ENCODE measurements at regions not wholly inside any gene's neighbourhood (a gene's known extent, or its start where the extent isn't known, plus 50 kb on each side); places are given as distances from the start of the nearest gene placed in this dataset.
"Not testable (repeated sequence)": the region's sequence is repeated elsewhere in the genome, so short reads cannot be mapped to it uniquely, and the experiment has no call there.

DNA sequence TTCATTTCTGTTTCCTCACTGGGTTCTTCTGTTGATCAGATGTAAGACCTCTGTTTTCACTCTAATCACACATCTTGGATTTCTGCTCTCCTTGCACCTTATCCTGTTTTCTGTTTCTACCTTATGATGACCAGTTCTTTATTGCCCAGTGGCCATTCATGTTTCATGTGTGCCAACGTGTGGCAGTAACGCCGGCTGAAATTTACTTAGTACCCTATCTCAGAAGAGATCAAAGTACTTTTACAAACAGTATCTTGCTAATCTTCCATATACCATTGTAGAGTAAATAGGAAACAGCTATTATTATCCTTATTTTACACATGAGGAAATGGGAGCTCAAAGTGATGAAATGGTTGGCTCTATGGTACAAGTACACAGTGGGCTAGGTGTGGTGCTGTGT is 74.0 kb downstream of the GATA3 start:
- no peak for FAIRE-seq

DNA sequence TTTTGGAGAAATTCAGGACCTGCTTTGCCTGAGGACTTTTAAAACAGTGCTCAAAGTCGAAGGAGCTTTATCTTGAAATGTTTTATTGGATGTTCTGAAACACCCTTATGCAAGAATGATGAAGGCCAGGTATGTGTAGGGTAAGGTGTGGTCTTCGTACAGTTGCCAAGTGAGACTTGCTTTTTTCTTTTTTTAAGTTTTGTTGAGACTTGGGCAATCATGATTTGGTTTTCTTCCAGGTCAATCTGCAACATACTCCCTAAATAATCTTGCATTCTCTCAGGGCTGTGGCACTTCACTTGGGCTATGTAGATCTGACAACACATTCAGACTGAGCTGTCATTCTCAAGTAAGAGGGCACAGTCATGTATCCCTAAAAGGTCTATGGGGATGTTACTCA is 75.0 kb downstream of the GATA3 start:
- no peak for FAIRE-seq

DNA sequence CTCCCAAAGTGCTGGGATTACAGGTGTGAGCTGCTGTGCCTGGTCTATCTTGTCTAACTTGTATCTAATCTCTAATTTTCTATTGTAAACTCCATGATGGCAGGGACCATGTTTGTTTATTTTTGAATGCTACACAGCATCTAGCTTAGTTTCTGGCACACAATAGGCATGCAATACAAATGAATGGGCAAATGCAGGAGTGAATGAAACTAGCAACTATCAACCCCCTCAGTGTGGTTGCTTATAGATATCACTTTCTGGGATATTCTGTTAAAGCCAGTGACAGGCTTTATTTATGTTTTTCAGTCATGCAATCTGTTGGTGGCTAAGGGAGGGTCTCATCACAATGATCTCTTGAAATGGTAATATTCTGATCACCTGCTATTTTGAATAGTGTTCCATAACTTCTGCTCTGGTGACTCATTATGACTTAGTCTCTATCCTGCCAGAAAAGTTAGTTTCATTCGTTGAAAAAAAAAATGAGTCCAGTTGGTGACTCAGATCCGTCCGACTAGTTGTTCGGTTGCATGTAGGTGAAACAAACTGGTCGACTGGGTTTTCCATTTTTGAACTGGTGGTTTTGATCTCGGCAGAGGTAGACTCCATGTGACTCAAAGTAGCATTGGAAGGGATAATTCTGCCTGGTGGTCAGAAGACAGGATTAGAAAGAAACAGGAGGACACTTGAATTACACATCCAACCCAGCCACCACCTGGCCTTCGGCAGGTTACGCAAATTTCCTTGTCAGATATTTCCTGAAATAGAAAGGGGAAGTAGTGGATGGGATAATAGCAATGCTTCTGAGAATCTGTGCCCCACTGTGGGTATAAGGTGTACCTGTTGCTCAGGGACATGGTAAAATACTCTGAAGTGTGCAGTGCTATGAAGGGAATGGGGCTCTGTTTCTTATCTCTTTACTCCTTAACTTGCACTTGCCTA is 76.8 kb downstream of the GATA3 start:
- no peak for FAIRE-seq

DNA sequence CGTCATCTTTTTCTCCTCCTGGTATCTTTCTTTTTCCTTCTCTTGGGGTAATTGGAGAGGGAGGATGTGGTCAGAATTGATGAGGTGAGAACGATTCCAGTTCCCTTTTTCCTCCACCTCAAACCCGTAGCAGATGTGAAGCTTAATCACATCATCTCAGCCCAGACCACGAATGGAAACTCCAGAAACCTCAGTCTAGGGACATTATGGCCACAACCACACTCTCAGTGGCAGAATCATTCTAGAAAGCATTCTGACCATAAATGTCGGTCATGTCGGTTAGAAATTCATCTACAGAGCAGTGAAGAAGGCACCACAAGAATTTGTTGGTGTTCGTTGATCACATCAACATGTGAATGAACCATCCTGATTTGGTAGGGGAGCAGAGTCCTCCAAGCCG is 78.7 kb downstream of the GATA3 start:
- FAIRE-seq = no peak

DNA sequence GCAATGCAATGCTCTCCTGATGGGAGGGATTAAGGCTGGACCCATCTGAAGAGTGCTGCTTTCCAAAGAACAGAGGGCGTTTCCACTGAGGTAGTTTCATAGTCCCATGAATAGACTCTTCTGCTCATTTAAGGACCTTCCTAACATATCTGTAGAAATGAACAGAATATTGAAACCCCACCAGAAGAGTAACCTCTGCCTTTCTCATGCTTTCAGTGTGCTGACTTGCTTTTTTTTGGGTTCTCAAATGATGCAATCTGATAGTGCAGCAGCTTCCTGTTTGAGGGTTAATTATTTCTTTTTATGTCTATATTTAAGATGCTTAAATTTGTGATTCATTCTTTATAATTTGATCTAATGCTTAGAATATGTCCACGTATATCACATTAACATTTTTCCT is 82.2 kb downstream of the GATA3 start:
- FAIRE-seq = no peak

DNA sequence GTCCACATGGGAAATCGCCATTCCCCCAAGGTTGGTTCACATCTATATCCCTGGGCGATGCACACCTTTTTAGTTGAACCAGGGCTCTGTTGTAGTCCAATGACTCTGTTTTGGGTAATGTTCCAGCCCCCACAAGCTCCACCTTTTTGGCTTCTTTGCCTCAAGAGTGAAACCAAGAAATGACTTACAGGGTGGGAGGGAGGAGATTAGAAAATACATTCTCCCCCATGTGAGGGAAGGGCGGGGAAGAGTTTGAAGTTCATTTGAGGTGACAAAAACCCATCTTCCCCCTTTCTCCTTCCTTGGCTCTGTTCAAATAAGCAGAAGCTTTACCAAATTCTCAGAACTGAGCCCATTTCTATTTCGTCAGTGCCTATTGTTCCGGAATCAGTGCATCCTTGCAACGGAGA is 82.8 kb downstream of the GATA3 start:
- FAIRE-seq = no peak

DNA sequence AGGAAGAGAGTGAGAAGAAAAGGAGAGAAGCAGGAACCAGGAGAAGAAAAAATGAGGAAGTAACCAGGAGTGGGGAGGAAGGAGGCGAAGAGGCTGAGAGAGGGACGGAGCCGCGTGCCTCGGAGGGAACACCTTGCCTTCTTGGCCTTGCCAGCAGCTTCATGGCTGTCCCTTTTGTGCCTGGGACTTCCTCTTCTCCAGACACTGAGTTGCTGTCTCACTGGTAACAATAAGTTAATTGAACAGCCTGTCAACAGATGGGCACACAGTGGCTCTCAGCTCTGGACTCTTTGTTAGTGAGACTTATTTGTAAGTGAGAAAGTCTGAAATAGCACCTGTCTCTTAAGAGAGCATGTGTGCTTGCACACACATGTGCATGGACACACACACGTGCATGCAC is 83.2 kb downstream of the GATA3 start:
- no peak for FAIRE-seq

DNA sequence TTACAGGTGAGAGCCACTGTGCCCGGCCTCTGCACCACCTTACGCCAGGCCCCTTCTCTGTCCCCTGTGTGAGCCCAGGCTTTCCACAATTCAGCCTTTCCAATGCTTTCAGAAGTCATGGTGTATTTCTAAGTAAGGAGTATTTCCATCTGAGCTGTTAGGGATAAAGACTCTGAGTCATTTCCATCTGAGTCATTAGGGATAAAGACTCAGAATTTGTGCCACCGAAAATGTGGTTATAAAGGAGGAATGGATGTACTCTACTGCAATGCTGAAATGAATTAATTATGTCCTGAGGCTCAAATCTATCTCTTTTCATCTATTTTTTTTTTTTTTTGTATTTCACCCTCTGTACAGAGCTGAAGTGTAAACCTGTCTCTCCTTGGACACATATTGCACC is 84.0 kb downstream of the GATA3 start:
- FAIRE-seq = no peak

DNA sequence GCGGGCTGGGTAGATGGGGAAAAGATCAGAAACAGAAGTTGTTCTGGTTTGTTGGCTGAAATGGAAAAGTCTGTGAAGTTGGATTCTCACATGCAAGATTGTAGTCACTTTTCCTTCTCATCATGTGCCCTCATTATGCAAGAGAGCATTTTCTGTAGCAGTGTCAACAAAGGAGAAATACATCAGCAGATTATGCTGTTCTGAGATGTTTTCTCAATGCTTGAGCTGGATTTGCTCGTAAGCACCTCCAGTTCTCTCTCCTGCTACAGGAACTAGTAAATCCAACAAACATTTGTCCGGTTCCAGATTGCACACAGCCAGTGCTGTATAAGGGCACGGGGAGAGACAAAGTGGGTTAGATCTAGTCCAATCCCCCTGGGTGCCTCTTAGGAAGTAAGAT is 90.0 kb downstream of the GATA3 start:
- FAIRE-seq = no peak

DNA sequence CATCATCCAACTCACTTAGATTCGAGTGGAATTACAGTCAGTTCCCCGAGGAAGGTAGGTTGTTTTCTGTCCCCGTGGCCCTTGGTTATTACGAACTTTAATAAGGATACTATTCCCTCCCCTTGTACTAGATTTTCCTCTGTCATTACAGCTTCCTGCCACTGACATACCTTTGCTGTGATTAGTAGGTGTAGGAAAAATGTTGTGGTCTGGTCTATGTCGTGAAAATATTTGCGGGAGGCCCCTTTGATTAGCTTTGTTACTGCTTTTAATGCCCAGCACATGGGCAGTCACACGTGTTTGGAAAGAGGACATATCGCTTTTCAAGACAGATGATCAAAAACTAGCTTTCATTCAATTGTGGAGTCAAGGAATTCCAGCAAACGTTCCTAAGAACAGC is 92.2 kb downstream of the GATA3 start:
- FAIRE-seq = no peak

DNA sequence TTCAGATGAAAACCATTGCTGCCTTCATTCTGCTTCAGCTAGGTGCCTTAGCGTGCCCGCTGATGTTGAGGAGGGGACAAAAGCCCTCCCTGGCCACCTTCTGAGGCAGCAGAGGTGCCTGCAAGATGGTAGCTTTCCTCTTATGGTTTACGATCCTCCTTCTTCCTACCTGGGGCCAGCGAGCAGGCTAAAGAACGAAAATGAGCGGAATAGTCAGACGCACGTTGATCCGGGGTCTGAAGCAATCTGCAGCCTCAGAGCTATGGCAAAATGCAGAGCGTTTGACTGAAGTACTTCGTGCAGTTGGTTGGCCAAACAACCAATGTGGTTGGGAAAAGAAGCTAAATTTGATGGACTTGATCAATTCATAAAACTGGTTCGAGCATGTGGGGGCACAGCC is 95.5 kb downstream of the GATA3 start:
- no peak for FAIRE-seq

DNA sequence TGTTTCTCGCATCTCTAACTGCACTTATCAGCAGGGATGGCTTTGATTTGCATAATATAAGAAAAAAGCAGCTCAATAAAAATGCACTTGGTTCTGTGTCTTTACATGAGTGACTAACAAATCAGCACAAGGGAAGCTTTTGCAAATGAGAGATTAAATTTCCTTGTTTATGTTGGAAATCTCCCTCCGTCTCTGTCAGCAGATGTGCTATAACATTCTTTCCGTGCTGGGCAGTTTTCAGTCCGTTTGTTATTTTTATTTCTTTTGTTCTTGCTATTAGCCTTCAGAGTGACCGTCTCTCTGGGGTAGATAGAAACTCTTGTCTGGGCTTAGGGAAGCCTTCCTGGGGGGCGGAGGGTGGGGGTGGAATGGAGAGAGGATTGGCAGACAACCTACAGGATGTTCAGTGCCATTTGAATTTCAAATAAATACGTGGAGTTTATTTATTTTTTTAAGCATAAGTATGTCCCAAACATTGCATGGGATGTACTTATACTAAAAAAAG is 96.0 kb downstream of the GATA3 start:
- no peak for FAIRE-seq

DNA sequence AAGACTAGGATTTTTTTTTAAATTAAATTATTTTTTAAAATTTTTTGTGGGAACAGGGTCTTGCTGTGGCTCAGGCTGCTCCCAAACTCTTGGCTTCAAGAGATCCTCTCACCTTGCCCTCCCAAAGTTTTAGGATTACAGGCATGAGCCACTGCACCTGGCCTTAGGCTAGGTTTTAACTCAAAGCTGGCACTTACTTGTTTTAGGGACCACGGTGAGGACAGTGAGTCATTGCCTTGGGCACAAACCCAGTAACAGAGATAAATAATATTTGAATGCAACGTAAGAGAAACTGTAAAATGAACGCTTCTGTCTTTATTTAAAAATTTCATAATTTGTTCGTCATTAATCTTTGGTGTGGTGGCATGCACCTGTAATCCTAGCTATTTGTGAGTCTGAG is 96.6 kb downstream of the GATA3 start:
- no peak for FAIRE-seq

DNA sequence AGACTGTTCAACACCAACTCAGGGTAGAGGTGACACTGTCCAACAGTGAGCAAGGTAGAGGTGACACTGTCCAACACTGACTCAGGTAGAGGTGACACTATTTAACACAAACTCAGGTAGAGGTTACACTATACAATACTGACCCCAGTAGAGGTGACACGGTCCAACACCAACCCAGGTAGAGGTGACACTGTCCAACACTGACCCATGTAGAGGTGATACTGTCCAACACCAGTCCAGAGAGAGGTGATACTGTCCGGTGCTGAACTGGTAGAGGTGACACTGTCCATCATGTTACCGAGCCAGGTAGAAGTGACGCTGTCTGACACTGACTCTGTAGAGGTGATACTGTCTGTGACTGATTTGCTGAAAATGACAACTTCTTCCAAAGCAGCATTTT is 102.4 kb downstream of the GATA3 start:
- no peak for FAIRE-seq

DNA sequence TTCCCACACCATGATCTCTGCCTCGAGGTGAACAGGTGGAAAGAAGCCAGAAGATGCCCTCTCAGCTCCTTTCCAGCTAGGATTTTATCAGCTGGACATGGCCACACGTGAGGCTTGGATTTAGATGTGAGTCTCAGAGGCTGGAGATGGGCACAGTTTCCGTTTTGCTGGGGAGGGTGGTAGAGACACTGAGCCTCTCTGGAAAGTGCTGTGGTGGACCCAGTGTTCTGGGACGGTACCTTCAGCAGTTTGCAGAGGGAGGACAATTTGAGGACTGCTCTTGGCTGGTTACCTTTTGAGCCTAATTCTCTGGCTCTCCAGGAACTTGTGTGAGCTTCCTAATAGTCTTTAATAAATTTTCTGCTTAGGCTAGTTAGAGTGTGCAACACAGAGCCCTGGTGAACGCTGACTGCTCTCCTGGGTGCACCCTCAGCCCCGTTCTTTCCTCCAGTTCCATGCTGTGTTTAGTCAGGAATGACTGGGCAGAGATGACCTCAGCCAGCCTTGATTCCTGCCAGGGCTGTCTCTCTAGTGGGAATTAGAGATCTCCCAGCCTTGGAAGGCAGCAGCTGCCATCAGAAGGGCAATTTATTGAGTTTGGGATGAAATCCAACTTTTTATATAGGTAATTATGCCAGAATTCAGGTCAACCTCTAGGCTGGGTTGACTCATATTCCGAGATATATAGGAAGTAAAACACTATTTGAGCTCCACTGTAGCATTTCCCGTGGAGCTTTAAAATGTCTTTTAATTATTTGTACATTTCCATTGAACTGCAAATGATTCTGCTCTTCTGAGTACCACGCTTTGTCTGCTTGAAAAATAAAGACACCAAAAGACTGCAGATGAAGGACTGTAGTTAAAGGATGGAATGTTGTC is 103.9 kb downstream of the GATA3 start:
- no peak for FAIRE-seq

DNA sequence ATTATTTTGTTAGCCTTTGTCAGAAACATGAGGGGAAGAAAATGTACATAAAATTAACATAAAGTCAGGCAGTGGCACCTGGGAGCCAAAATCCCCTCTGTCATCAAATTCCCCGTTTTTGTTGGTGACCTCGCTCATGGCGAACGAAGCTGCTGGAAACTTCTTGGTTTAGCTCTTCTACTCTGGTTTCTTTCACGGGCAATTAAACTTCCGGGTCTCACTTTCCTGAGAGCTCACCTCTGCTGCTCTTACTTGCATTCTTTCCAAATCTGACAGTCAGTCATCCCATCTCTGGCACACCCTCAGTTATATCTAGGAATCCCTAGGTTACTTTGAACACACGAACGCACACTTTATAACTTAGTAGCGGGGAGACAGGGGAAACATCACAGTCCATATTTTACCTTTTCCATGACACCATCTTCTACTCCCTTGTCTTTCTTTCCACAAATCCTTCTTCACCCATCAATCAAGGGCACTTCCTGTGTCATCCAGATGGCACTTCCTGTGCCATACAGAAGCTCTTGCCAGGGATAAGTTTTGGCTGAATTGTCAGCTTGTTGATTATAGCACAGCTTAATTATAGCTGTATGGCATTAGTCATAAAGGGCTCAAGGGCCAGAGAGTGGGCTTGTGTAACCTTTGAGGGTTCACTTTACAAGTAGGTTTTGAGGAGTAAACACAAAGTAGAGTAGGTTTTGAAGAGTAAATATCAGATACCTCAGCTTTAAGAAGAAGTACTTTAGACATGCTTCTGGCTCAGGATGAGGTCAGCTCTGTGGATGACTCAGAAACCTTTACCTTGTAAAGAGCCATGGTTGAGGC is 105.1 kb downstream of the GATA3 start:
- no peak for FAIRE-seq

DNA sequence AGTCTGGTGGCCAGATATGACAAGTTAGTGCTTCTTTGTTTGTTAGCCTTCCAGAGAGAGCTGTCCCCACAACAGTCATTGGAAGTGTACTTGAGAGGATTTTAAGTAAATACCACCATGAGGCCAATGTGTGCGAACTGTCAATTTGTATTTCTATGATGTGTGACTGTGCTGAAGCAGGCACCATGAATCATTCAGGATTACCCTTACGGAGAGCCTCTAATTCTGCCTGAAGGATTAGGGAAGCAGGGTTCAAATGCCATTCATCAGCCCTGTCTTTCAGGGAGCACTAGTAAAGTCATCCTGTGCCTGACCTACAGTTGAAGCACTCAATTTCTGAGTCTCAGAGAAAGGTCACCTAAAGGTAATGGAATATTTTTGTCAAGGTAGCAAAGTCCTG is 109.3 kb downstream of the GATA3 start:
- FAIRE-seq = no peak

DNA sequence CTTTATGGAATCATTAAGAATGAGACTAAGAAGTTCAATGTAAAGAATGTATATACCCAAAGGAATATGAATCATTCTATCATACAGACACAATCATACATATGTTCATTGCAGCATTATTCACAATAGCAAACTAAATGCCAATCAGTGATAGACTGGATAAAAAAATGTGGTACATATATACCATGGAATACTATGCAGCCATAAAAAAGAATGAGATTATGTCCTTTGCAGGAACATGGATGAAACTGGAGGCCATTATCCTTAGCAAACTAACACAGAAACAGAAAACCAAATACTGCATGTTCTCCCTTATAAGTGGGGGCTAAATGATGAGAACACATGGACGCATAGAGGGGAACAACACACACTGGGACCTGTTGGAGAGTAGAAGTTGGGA is 110.2 kb downstream of the GATA3 start:
- not testable (repeated sequence) for FAIRE-seq

DNA sequence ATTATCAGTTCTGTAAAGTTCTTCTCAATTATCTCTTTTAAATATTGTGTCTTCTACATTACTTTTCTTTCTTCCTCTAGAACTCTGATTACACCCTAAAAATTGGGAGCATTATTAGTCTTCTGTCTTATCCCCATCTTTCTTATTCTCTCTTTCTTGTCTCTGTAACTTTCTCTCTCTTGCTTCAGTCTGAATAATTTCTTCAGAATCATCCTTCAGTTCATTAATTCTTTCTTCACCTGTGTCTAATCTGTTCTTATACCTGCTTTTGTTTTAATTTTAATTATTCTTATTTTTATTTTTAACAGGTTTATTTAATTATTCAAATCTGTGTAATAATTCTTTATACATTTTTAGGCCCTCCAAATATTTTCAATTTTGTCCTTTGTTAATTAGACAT is 114.3 kb downstream of the GATA3 start:
- FAIRE-seq = no peak

DNA sequence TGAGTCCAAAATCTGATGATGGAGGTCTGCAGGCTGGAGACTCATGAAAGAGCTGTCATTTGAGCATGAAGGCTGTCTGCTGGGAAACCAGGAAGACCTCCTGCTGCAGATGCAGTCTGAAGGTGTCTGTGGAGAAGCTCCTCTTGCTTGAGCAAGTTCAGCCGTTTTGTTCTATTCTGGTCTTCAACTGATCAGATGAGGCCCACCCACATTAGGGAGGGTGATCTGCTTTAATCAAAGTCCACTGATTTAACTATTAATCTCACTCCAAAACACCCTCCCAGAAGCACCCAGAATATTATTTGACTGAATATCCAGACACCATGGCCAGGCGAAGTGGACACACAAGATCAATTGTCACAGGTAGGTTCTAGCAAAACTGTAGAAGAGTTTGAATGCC is 116.5 kb downstream of the GATA3 start:
- FAIRE-seq = no peak

DNA sequence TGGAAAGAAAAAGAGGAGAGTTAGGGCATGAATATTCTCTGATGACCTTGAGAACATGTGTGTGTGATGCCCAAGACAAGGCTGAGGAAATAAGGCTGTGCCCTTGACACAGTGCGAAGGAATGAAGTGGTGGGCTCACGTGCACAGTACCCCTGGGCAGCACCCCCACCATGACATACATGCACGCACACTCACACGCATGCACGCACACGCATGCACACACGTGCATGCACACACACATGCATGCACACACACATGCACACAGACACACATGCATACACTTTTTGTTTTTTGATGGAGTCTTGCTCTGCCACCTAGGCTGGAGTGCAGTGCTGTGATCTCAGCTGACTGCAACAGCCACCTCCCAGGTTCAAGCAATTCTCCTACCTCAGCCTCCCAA is 118.1 kb downstream of the GATA3 start:
- FAIRE-seq = no peak

DNA sequence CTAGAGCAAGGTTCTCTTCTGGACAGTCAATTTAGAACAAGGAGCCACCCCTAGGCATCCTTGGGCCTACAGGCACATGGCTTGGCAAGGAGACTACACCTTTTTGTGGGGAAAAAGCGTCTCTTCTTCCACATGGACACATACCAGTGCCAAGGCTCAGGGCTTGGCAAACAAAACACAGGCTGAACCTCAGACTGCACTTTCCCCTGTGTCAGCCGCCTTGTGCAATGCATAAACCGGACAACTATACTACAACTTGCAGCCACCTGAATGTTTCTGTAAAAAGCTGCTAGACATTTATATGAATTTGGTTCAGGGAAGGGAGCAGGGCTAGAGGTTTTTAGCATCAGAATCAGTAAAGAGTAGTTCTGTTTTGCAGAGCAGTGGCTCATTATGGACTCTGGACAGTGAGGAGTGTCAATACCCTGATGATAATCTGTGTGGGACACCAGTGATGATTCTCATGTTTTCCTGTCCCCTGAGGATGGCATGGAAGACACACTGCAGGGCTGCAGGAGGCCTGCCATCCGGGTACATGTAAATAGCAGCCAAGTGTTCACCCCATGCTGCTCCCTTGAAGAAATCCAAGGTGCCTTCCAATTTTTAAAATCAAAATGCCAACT is 118.9 kb downstream of the GATA3 start:
- no peak for FAIRE-seq
